Neural cell (in vitro differentiated cells): ENCODE measurements at regions not wholly inside any gene's neighbourhood (a gene's known extent, or its start where the extent isn't known, plus 50 kb on each side); places are given as distances from the start of the nearest gene placed in this dataset.

Experiments
- CTCF ChIP-seq: fragments of 450-650 bp; IDR thresholded peaks from 2 replicates; pipeline ENCODE4 v1.5.1; 2014; ENCODE audit warnings: antibody characterized with exemption, mild to moderate bottlenecking, moderate library complexity; ENCODE audit not compliant: poor library complexity, severe bottlenecking
- MXI1 ChIP-seq: fragments of 450-650 bp; conservative IDR thresholded peaks from 2 replicates; pipeline ENCODE4 v1.6.1; 2014; ENCODE audit warnings: antibody characterized with exemption, mild to moderate bottlenecking; ENCODE audit not compliant: poor library complexity, severe bottlenecking
- RAD21 ChIP-seq: fragments of 450-650 bp; conservative IDR thresholded peaks from 2 replicates; pipeline ENCODE4 v1.6.1; 2014; ENCODE audit warnings: antibody characterized with exemption, mild to moderate bottlenecking, moderate library complexity

GRCh38 chr10:78915190-78915518, 153.6 kb upstream of the ZMIZ1 start:
- no peak for TF ChIP-seq CTCF
- no peak for TF ChIP-seq RAD21
- no peak for TF ChIP-seq MXI1
